H1 (cell line): ENCODE measurements at regions not wholly inside any gene's neighbourhood (a gene's known extent, or its start where the extent isn't known, plus 50 kb on each side); places are given as distances from the start of the nearest gene placed in this dataset.

Source experiments
- CTCF ChIA-PET: fragments of 300-600 bp; sonication (Branson Sonifier 250); formaldehyde crosslinking; loops from one replicate; lab custom pipeline; 2021; ENCODE audit not compliant: partially characterized antibody; lab: Charles Lee
- POLR2A ChIA-PET: fragments of 300-600 bp; sonication (Branson Sonifier 250); formaldehyde crosslinking; loops from one replicate; lab custom pipeline; 2021; ENCODE audit warnings: inconsistent platforms; ENCODE audit not compliant: partially characterized antibody; lab: Charles Lee
- DNase-seq, 2 experiments: peaks; one replicate each; pipeline versions ENCODE4 v3.0.0 to v3.0.0-alpha.2; 2010 to 2022; ENCODE audit warnings: low spot score in 2 of 2, low read depth in 1 of 2, mixed read lengths in 1 of 2
- FAIRE-seq: peaks from 2 replicates; lab custom pipeline; 2011; peaks lifted over from hg19 to GRCh38; lab: Jason Lieb, UNC
- H2AFZ ChIP-seq: 2 replicates; pipeline ENCODE4 v1.8.1; 2012; ENCODE audit warnings: low read length, inconsistent platforms
- H2AK5ac ChIP-seq: 2 replicates; pipeline ENCODE4 v1.6.1; 2013; ENCODE audit warnings: low read depth, low read length
- H2BK120ac ChIP-seq: replicated peaks from 2 replicates; pipeline ENCODE3; 2013; ENCODE audit warnings: low read depth, low read length, inconsistent platforms
- H2BK12ac ChIP-seq: 2 replicates; pipeline ENCODE4 v1.6.1; 2013; ENCODE audit warnings: low read depth, low read length
- H2BK15ac ChIP-seq: 2 replicates; pipeline ENCODE4 v1.6.1; 2013; ENCODE audit warnings: low read length
- H2BK20ac ChIP-seq: 2 replicates; pipeline ENCODE4 v1.6.1; 2013; ENCODE audit warnings: low read length
- H2BK5ac ChIP-seq: 2 replicates; pipeline ENCODE4 v1.6.1; 2013; ENCODE audit warnings: low read depth, low read length
- H3K14ac ChIP-seq: 2 replicates; pipeline ENCODE4 v1.6.1; 2013; ENCODE audit warnings: inconsistent platforms; ENCODE audit not compliant: insufficient read length
- H3K18ac ChIP-seq: 2 replicates; pipeline ENCODE4 v1.6.1; 2013; ENCODE audit warnings: low read length; ENCODE audit errors: extremely low read depth
- H3K23ac ChIP-seq: 2 replicates; pipeline ENCODE4 v1.6.1; 2013; ENCODE audit warnings: inconsistent platforms; ENCODE audit not compliant: insufficient read length
- H3K23me2 ChIP-seq: 2 replicates; pipeline ENCODE4 v1.6.1; 2013; ENCODE audit warnings: low read depth, low read length
- H3K27ac ChIP-seq: 2 replicates; pipeline ENCODE4 v1.6.1; 2011; ENCODE audit warnings: low read depth, low read length, inconsistent platforms
- H3K27me3 ChIP-seq, 4 experiments: replicated peaks in 1 of 4; 1 replicate in 1 of 4; 2 replicates in 3 of 4; pipeline versions ENCODE4 v1.6.1 to v1.8.1; 2011 to 2013; ENCODE audit warnings: low read length in 3 of 4, mild to moderate bottlenecking in 3 of 4, inconsistent platforms in 2 of 4, mixed read lengths in 2 of 4, moderate library complexity in 1 of 4; ENCODE audit not compliant: control insufficient read depth in 3 of 4, insufficient read depth in 3 of 4; ENCODE audit errors: extremely low read depth in 1 of 4
- H3K36me3 ChIP-seq, 4 experiments: 2 replicates each; pipeline versions ENCODE4 v1.6.1 to v1.8.1; 2011 to 2013; ENCODE audit warnings: mild to moderate bottlenecking in 4 of 4, low read length in 3 of 4, moderate library complexity in 2 of 4, control low read depth in 1 of 4, inconsistent platforms in 1 of 4; ENCODE audit not compliant: insufficient read depth in 4 of 4, control insufficient read depth in 2 of 4
- H3K4ac ChIP-seq: replicated peaks from 2 replicates; pipeline ENCODE3; 2013; ENCODE audit warnings: low read length, low read depth, mixed read lengths, inconsistent platforms; ENCODE audit not compliant: insufficient read length
- H3K4me1 ChIP-seq, 4 experiments: replicated peaks in 1 of 4; 1 replicate in 1 of 4; 2 replicates in 3 of 4; pipeline versions ENCODE4 v1.6.1 to v1.8.1; 2011 to 2013; ENCODE audit warnings: low read length in 3 of 4, inconsistent platforms in 2 of 4, mixed read lengths in 1 of 4; ENCODE audit not compliant: insufficient read depth in 4 of 4, control insufficient read depth in 3 of 4
- H3K4me2 ChIP-seq, 2 experiments: 2 replicates each; pipeline versions ENCODE4 v1.6.1 to v1.8.1; 2011 to 2013; ENCODE audit warnings: low read depth in 2 of 2, low read length in 2 of 2, control low read depth in 1 of 2, inconsistent platforms in 1 of 2, mild to moderate bottlenecking in 1 of 2; ENCODE audit not compliant: insufficient read depth in 1 of 2
- H3K4me3 ChIP-seq, 4 experiments: fragments of 200-600, 300-600 bp in 1 of 4; sonication (generic), shearing (Covaris generic), sonication (Bioruptor Twin) in 1 of 4; 2 replicates each; pipeline versions ENCODE4 v1.5.1 to v1.8.1; 2011 to 2016; ENCODE audit warnings: low read length in 4 of 4, low read depth in 3 of 4, control low read depth in 2 of 4, inconsistent platforms in 2 of 4, mild to moderate bottlenecking in 2 of 4, mixed read lengths in 1 of 4, moderate library complexity in 1 of 4; ENCODE audit not compliant: insufficient read depth in 2 of 4; ENCODE audit errors: extremely low read depth in 1 of 4
- H3K56ac ChIP-seq: replicated peaks from 2 replicates; pipeline ENCODE3; 2013; ENCODE audit warnings: low read depth, mild to moderate bottlenecking, mixed read lengths, low read length, inconsistent platforms; ENCODE audit not compliant: insufficient read length
- H3K79me1 ChIP-seq: 2 replicates; pipeline ENCODE4 v1.6.1; 2013; ENCODE audit warnings: low read depth, low read length, control low read depth
- H3K79me2 ChIP-seq, 2 experiments: 2 replicates each; pipeline versions ENCODE4 v1.6.1 to v1.8.1; 2012 to 2013; ENCODE audit warnings: low read length in 2 of 2, mild to moderate bottlenecking in 2 of 2, inconsistent platforms in 1 of 2; ENCODE audit not compliant: insufficient read depth in 2 of 2, control insufficient read depth in 1 of 2
- H3K9ac ChIP-seq, 4 experiments: replicated peaks in 1 of 4; 1 replicate in 1 of 4; 2 replicates in 3 of 4; pipeline versions ENCODE4 v1.6.1 to v1.8.1; 2011 to 2013; ENCODE audit warnings: low read depth in 3 of 4, low read length in 3 of 4, control low read depth in 2 of 4, mild to moderate bottlenecking in 2 of 4, moderate library complexity in 2 of 4, inconsistent platforms in 1 of 4; ENCODE audit errors: extremely low read depth in 1 of 4
- H3K9me3 ChIP-seq, 2 experiments: 2 replicates each; pipeline versions ENCODE4 v1.6.1 to v1.8.1; 2012 to 2013; ENCODE audit warnings: mild to moderate bottlenecking in 2 of 2, moderate library complexity in 2 of 2, control low read depth in 1 of 2, inconsistent platforms in 1 of 2, low read depth in 1 of 2, low read length in 1 of 2, mixed read lengths in 1 of 2; ENCODE audit not compliant: insufficient read depth in 2 of 2
- H4K20me1 ChIP-seq, 2 experiments: replicated peaks in 1 of 2; 2 replicates each; pipeline versions ENCODE3 to v1.8.1; 2011 to 2013; ENCODE audit warnings: inconsistent platforms in 2 of 2, low read length in 2 of 2, mild to moderate bottlenecking in 1 of 2; ENCODE audit not compliant: insufficient read depth in 2 of 2, control insufficient read depth in 1 of 2
- H4K5ac ChIP-seq: 2 replicates; pipeline ENCODE4 v1.6.1; 2013; ENCODE audit warnings: low read length, low read depth, mixed read lengths, inconsistent platforms; ENCODE audit not compliant: insufficient read length
- H4K8ac ChIP-seq: 2 replicates; pipeline ENCODE4 v1.8.0; 2013; ENCODE audit warnings: mild to moderate bottlenecking, moderate library complexity, low read length, inconsistent platforms; ENCODE audit not compliant: insufficient read depth; ENCODE audit errors: extremely low read depth
- H4K91ac ChIP-seq: replicated peaks from 2 replicates; pipeline ENCODE3; 2013; ENCODE audit warnings: low read length, mixed read lengths, inconsistent platforms; ENCODE audit not compliant: insufficient read length
- BACH1 ChIP-seq: IDR thresholded peaks from 2 replicates; pipeline ENCODE4 v1.6.1; 2012; ENCODE audit warnings: low read length, improper control_type of control experiment
- USF2 ChIP-seq: IDR thresholded peaks from 2 replicates; pipeline ENCODE4 v1.6.1; 2011; ENCODE audit warnings: low read length, improper control_type of control experiment
- WGBS, 2 experiments: shearing (Covaris generic) in 1 of 2; methylation state at CpG; one replicate each; pipeline versions ENCODE4 v1.1.6 to v1.1.7; 2013 to 2015; ENCODE audit warnings: low lambda C conversion rate in 2 of 2, mixed read lengths in 2 of 2, inconsistent platforms in 1 of 2, low coverage in 1 of 2, missing lambda C conversion rate in 1 of 2; ENCODE audit not compliant: insufficient replicate concordance in 2 of 2, insufficient coverage in 1 of 2, insufficient read length in 1 of 2; ENCODE audit errors: extremely low coverage in 1 of 2, missing lambda C conversion rate in 1 of 2; 5-methylcytosine and 5-hydroxymethylcytosine counted together

- 85% methylated on average over 2 of the region's 2 CpGs; no CpG with 5 or more reads in 1 of the 2 experiments for WGBS, 2 experiments
- Histone ChIP-seq H3K79me2 (no peaks in the 10 kb centered on the region), H3K23ac (no peak overlapping the region), H3K9me3 (no peaks in the 10 kb centered on the region), H2BK5ac (no peak overlapping the region), H3K14ac (no peak overlapping the region), H2BK120ac (no peak overlapping the region), H3K4me2 (no peak overlapping the region), H3K79me1 (no peaks in the 10 kb centered on the region), H3K9ac (no peak overlapping the region), H3K23me2 (no peaks in the 10 kb centered on the region; the same call in 1 of the 2 replicates), H4K5ac (no peak overlapping the region), H2AFZ (no peak overlapping the region), H4K8ac (no peak overlapping the region), H3K56ac (no peak overlapping the region), H3K27me3 (peaks cover 0 to 1% (median 0%) of the 10 kb centered on the region in 4 experiments; a peak in 1 of 7 replicates), H2BK20ac (no peak overlapping the region), H2BK12ac (no peak overlapping the region), H3K4ac (no peak overlapping the region), H3K4me3 (no peak overlapping the region), H2BK15ac (no peak overlapping the region), H3K18ac (no peak overlapping the region), H3K4me1 (no peaks in the 10 kb centered on the region), H4K20me1 (no peaks in the 10 kb centered on the region), H4K91ac (no peak overlapping the region), H3K36me3 (no peaks in the 10 kb centered on the region), H3K27ac (no peak overlapping the region), H2AK5ac (no peak overlapping the region)
- FAIRE-seq (no peak), DNase-seq (no peak)
- ChIA-PET CTCF (no interaction called here), POLR2A (no interaction called here)
- TF ChIP-seq BACH1 (no peak), USF2 (no peak)
These were observed 709.3 kb downstream of the SLC4A3 start for GRCh38 chr2:220336771-220337170.
